ENCODE measurements at regions not wholly inside any gene's neighbourhood (a gene's known extent, or its start where the extent isn't known, plus 50 kb on each side); places are given as distances from the start of the nearest gene placed in this dataset.

- Histone ChIP-seq H3K4me3 (replicated peaks in 1 of 3; ENCODE audit: insufficient read depth in 1 of 3, low read depth in 1 of 3, low read length in 3 of 3) (no peak overlapping the region), H3K27ac (ENCODE audit: insufficient read depth, low read depth, low read length) (no peak overlapping the region), H3K36me3 (ENCODE audit: control insufficient read depth in 2 of 2, extremely low read depth in 1 of 2, insufficient read depth in 2 of 2, low read length in 2 of 2) (no peaks in the 10 kb centered on the region), H3K9ac (replicated peaks; ENCODE audit: extremely low read depth, insufficient read depth, low read length) (no peak overlapping the region), H3K4me1 (ENCODE audit: control insufficient read depth, extremely low read depth, insufficient read depth, low read length) (peaks cover 3% of the 10 kb centered on the region), H3K9me3 (replicated peaks; ENCODE audit: control insufficient read depth, insufficient read depth, low read length) (no peaks in the 10 kb centered on the region), H4K20me1 (replicated peaks; ENCODE audit: control insufficient read depth, extremely low read depth, insufficient read depth, low read length) (no peaks in the 10 kb centered on the region), H2AFZ (ENCODE audit: low read depth, low read length) (no peak overlapping the region), H3K9me1 (replicated peaks; ENCODE audit: control insufficient read depth, extremely low read depth, insufficient read depth, low read length) (no peaks in the 10 kb centered on the region), H3K4me2 (ENCODE audit: insufficient read depth, low read length) (no peak overlapping the region), H3K79me2 (ENCODE audit: control insufficient read depth, insufficient read depth, low read length) (no peaks in the 10 kb centered on the region), H3K27me3 (ENCODE audit: control insufficient read depth in 2 of 2, insufficient read depth in 2 of 2, low read length in 2 of 2) (peaks cover 9 to 26% of the 10 kb centered on the region in 2 experiments)
- no TSS peak for BruUV-seq (replicated peaks)
- ChIA-PET CTCF (interaction anchor here (5.2 kb wide), 1 partner anchor 82 kb away, joined by 24 read pairs; no protein-coding TSS in a partner anchor), POLR2A (no interaction called here)
- intact Hi-C loops (cut with micrococcal nuclease), result loop anchor here (10.0 kb wide), 2 partner anchors 246 to 434 kb away; no protein-coding TSS in a partner anchor
- dilution Hi-C loops (cut with MboI; ENCODE audit: extremely low pct_ligation_motif_present, low sequenced_read_pairs), result no loop called here
- DNase-seq (ENCODE audit: low read depth, low spot score) (no peak), FAIRE-seq (no peak)
- TF ChIP-seq MYC (IDR thresholded peaks at IDR 0.05; ENCODE audit: low read depth, low read length), result no peak
- no peak for TF ChIP-seq EZH2 (IDR thresholded peaks at IDR 0.05; ENCODE audit: borderline replicate concordance, low read depth, low read length, severe bottlenecking)
- no peak for TF ChIP-seq JUN (IDR thresholded peaks at IDR 0.05; ENCODE audit: borderline replicate concordance, insufficient read depth, insufficient read length, low read depth)
Measured at GRCh38 chr7:131941291-131941690, 384.9 kb upstream of the PODXL start.

- H3K9me3 ChIP-seq (replicated peaks; ENCODE audit: control insufficient read depth, insufficient read depth, low read length), result no peaks in the 10 kb centered on the region
- H2AFZ ChIP-seq (ENCODE audit: low read depth, low read length), result no peak overlapping the region
- ChIA-PET CTCF (interaction anchor here (1.1 to 5.2 kb wide), 2 partner anchors 10 to 82 kb away, joined by 3 to 24 read pairs; no protein-coding TSS in a partner anchor), POLR2A (no interaction called here)
- intact Hi-C loops (cut with micrococcal nuclease), result loop anchor here (10.0 kb wide), 2 partner anchors 246 to 434 kb away; no protein-coding TSS in a partner anchor
- H3K27ac ChIP-seq (ENCODE audit: insufficient read depth, low read depth, low read length), result no peak overlapping the region
- DNase-seq (ENCODE audit: low read depth, low spot score), result no peak
- peaks cover 3% of the 10 kb centered on the region for H3K4me1 ChIP-seq (ENCODE audit: control insufficient read depth, extremely low read depth, insufficient read depth, low read length)
- H3K36me3 ChIP-seq (ENCODE audit: control insufficient read depth in 2 of 2, extremely low read depth in 1 of 2, insufficient read depth in 2 of 2, low read length in 2 of 2), result no peaks in the 10 kb centered on the region
- FAIRE-seq, result no peak
- no peaks in the 10 kb centered on the region for H3K79me2 ChIP-seq (ENCODE audit: control insufficient read depth, insufficient read depth, low read length)
- no peak overlapping the region for H3K4me2 ChIP-seq (ENCODE audit: insufficient read depth, low read length)
- no peaks in the 10 kb centered on the region for H4K20me1 ChIP-seq (replicated peaks; ENCODE audit: control insufficient read depth, extremely low read depth, insufficient read depth, low read length)
- dilution Hi-C loops (cut with MboI; ENCODE audit: extremely low pct_ligation_motif_present, low sequenced_read_pairs), result no loop called here
- BruUV-seq (replicated peaks), result no TSS peak
- no peaks in the 10 kb centered on the region for H3K9me1 ChIP-seq (replicated peaks; ENCODE audit: control insufficient read depth, extremely low read depth, insufficient read depth, low read length)
- no peak overlapping the region for H3K9ac ChIP-seq (replicated peaks; ENCODE audit: extremely low read depth, insufficient read depth, low read length)
- TF ChIP-seq POLR2A (IDR thresholded peaks at IDR 0.05; ENCODE audit: low read depth, low read length) (no peak), EZH2 (IDR thresholded peaks at IDR 0.05; ENCODE audit: borderline replicate concordance, low read depth, low read length, severe bottlenecking) (no peak), POLR2AphosphoS5 (IDR thresholded peaks at IDR 0.05; ENCODE audit: insufficient read depth, low read depth, low read length) (no peak), MYC (IDR thresholded peaks at IDR 0.05; ENCODE audit: low read depth, low read length) (no peak), GATA2 (IDR thresholded peaks at IDR 0.05; ENCODE audit: insufficient read depth, insufficient read length, low read depth, low read length) (no peak), FOS (IDR thresholded peaks at IDR 0.05; ENCODE audit: borderline replicate concordance, insufficient read depth, low read length) (no peak), CTCF (IDR thresholded peaks at IDR 0.05; ENCODE audit: extremely low read depth in 1 of 2, insufficient read depth in 1 of 2, low read depth in 1 of 2, low read length in 2 of 2) (no peak), MAX (IDR thresholded peaks at IDR 0.05; ENCODE audit: insufficient read depth, insufficient read length) (no peak), JUN (IDR thresholded peaks at IDR 0.05; ENCODE audit: borderline replicate concordance, insufficient read depth, insufficient read length, low read depth) (no peak)
- no peak overlapping the region for H3K4me3 ChIP-seq (replicated peaks in 1 of 3; ENCODE audit: insufficient read depth in 1 of 3, low read depth in 1 of 3, low read length in 3 of 3)
- H3K27me3 ChIP-seq (ENCODE audit: control insufficient read depth in 2 of 2, insufficient read depth in 2 of 2, low read length in 2 of 2), result peaks cover 11 to 26% of the 10 kb centered on the region in 2 experiments
Measured at GRCh38 chr7:131940621-131941165, 384.3 kb upstream of the PODXL start.
